Parathyroid adenoma (tissue), 2 donors: ENCODE measurements at regions not wholly inside any gene's neighbourhood (a gene's known extent, or its start where the extent isn't known, plus 50 kb on each side); places are given as distances from the start of the nearest gene placed in this dataset.

ENCODE experiments used
- H2AFZ ChIP-seq: fragments of 300-600 bp; sonication (generic); one replicate; pipeline ENCODE4 v1.7.0; 2017; ENCODE audit warnings: antibody characterized with exemption, mild to moderate bottlenecking
- H3K27ac ChIP-seq: fragments of 300-600 bp; sonication (generic); one replicate; pipeline ENCODE4 v1.7.0; 2017
- H3K27me3 ChIP-seq: fragments of 300-600 bp; sonication (generic); one replicate; pipeline ENCODE4 v1.7.0; 2017; ENCODE audit warnings: low read length; ENCODE audit not compliant: control insufficient read depth, insufficient read depth
- H3K36me3 ChIP-seq: fragments of 300-600 bp; sonication (generic); one replicate; pipeline ENCODE4 v1.7.0; 2017; ENCODE audit warnings: low read length; ENCODE audit not compliant: control insufficient read depth, insufficient read depth
- H3K4me1 ChIP-seq: fragments of 300-600 bp; sonication (generic); one replicate; pipeline ENCODE4 v1.7.0; 2017; ENCODE audit warnings: control low read depth
- H3K4me2 ChIP-seq: fragments of 300-600 bp; sonication (generic); one replicate; pipeline ENCODE4 v1.7.0; 2017; ENCODE audit warnings: low read length
- H3K4me3 ChIP-seq: fragments of 300-600 bp; sonication (generic); one replicate; pipeline ENCODE4 v1.7.0; 2017; ENCODE audit warnings: low read depth, low read length
- H3K79me2 ChIP-seq: fragments of 300-600 bp; sonication (generic); one replicate; pipeline ENCODE4 v1.7.0; 2017; ENCODE audit warnings: control low read depth
- H3K9ac ChIP-seq: fragments of 300-600 bp; sonication (generic); one replicate; pipeline ENCODE4 v1.7.0; 2017; ENCODE audit warnings: mild to moderate bottlenecking
- H3K9me3 ChIP-seq: fragments of 300-600 bp; sonication (generic); one replicate; pipeline ENCODE4 v1.7.0; 2017; ENCODE audit warnings: low read length; ENCODE audit not compliant: control insufficient read depth
- TF ChIP-seq, protein P1 (sequence below): fragments of 300-600 bp; sonication (generic); IDR thresholded peaks from one replicate; pipeline ENCODE4 v1.7.0; 2017; ENCODE audit warnings: antibody characterized with exemption, mild to moderate bottlenecking
- donor health status: primary hyperparathyroidism.

DNA sequence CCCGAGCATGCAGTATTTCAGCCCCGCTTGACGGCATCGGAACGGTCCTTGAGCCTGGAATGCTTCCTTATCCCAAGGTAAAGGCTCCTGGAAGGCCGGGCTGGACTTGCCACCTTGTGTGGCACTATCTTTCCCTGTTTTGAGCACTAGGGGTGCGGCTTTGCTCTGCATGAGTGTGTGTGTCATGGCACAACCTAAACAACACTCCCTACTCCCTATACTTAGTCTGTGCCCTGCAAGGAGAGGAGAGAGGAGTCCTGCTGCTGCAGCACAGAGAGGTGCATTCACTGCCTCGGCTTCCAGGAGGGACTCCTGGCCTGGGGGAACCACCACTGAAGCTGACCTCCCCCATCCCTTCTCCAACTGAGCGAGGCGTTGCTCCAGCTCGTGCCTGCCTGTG lies 60.4 kb upstream of the BACE2 start:
- H3K9me3 ChIP-seq: no peaks in the 10 kb centered on the region
- H3K9ac ChIP-seq: no peak overlapping the region
- H3K4me3 ChIP-seq: no peak overlapping the region
- no peaks in the 10 kb centered on the region for H3K36me3 ChIP-seq
- no peak overlapping the region for H2AFZ ChIP-seq
- no peak overlapping the region for H3K27ac ChIP-seq
- H3K27me3 ChIP-seq: no peaks in the 10 kb centered on the region
- no peaks in the 10 kb centered on the region for H3K79me2 ChIP-seq
- H3K4me2 ChIP-seq: no peak overlapping the region
- peaks cover 3% of the 10 kb centered on the region for H3K4me1 ChIP-seq
- TF ChIP-seq, protein P1, sequence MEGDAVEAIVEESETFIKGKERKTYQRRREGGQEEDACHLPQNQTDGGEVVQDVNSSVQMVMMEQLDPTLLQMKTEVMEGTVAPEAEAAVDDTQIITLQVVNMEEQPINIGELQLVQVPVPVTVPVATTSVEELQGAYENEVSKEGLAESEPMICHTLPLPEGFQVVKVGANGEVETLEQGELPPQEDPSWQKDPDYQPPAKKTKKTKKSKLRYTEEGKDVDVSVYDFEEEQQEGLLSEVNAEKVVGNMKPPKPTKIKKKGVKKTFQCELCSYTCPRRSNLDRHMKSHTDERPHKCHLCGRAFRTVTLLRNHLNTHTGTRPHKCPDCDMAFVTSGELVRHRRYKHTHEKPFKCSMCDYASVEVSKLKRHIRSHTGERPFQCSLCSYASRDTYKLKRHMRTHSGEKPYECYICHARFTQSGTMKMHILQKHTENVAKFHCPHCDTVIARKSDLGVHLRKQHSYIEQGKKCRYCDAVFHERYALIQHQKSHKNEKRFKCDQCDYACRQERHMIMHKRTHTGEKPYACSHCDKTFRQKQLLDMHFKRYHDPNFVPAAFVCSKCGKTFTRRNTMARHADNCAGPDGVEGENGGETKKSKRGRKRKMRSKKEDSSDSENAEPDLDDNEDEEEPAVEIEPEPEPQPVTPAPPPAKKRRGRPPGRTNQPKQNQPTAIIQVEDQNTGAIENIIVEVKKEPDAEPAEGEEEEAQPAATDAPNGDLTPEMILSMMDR: no peak

DNA sequence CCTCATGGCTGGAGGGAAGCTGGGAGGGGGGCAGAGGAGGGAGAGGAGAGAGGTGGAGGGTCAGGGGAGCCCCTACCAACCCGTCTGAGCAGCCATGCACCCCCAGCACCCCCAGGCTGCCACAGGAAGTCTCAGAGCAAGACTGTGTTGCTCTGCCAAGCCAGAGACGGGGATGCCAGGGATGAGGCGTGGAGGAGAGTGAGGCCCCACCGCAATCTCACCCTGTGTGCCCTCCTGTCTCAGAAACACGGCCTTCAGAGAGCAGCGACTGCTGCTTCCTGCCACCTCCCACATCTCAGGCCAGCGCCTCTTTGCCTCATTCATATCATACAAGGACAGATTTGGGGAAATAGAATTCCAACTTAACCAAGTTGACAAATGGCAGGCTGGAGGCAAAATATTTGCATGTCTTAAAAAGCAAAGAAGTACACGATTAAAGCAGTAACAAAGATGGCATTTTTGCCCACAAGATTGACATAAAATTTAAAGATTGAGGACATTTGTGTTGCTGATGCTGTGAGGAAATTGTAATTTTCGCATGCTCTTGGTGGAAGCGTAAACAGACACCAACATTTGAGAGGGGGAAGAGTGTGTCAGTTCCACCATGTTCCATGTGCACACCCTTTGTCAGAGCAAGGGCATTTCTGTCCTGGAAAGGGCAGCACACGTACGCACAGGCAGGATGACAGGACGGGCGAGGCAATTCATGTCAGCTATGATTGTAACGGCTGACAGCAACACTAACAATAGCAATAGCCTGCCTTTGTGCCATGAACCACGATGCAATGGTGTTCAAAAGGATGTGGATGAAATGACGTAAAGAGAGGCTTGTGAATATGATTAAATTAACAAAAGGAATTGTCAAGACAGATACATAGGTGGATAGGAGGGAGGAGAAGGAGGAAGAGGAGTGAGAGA lies 59.0 kb upstream of the BACE2 start:
- Histone ChIP-seq H3K36me3 (no peaks in the 10 kb centered on the region), H3K27me3 (no peaks in the 10 kb centered on the region), H3K4me3 (no peak overlapping the region), H3K4me2 (no peak overlapping the region), H3K9ac (no peak overlapping the region), H3K27ac (no peak overlapping the region), H2AFZ (no peak overlapping the region), H3K4me1 (peaks cover 6% of the 10 kb centered on the region), H3K79me2 (no peaks in the 10 kb centered on the region), H3K9me3 (no peaks in the 10 kb centered on the region)
- TF ChIP-seq, protein P1: no peak

DNA sequence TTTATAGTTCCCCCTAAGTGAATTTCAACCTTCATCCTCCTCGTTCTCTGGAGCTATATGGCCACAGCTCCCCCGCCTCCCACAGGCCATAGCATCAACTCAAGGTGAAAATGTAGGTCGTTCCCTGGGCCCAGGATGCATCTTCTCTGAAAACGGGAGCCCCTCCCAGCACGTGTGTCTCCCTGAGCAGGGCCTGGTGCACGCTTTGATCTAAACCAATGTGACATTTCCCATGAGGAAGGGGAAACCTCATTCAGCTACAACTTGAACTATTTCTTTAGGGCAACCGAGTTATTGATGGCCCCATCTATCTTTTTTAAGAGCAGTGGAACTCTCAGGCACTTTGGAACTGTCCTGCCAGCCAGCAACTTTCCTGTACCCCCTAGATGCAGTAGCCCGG lies 57.8 kb upstream of the BACE2 start:
- Histone ChIP-seq H3K27me3 (no peaks in the 10 kb centered on the region), H3K79me2 (no peaks in the 10 kb centered on the region)

DNA sequence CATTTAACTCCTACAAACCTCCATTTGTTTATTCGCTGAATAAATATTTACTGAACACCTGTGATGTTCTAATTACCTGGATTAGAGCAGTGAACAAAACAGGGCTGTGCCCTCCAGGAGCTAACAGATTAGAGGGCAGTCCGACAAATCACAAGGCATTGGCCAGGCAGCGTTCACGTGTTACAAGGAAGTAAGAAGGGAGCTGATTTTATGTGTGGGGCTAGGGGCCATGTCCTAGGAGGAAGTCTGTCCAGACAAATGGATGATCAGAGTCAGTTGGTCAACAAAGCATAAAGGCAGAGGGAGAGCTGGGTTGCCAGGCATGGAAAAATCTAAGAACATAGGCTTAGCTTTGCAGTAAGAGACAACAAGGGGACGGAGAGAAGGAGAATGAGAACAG lies 57.3 kb upstream of the BACE2 start:
- Histone ChIP-seq H3K4me2 (no peak overlapping the region), H3K9me3 (no peaks in the 10 kb centered on the region), H2AFZ (no peak overlapping the region), H3K27me3 (no peaks in the 10 kb centered on the region), H3K9ac (no peak overlapping the region), H3K4me1 (peaks cover 6% of the 10 kb centered on the region), H3K4me3 (no peak overlapping the region), H3K79me2 (no peaks in the 10 kb centered on the region), H3K27ac (no peak overlapping the region), H3K36me3 (no peaks in the 10 kb centered on the region)
- TF ChIP-seq, protein P1: no peak

More for the DNA sequence above, 57.8 kb upstream of the BACE2 start:
- Histone ChIP-seq H3K4me2 (no peak overlapping the region), H3K9ac (no peak overlapping the region), H3K36me3 (no peaks in the 10 kb centered on the region), H3K27ac (no peak overlapping the region), H3K9me3 (no peaks in the 10 kb centered on the region), H2AFZ (no peak overlapping the region), H3K4me1 (peaks cover 6% of the 10 kb centered on the region), H3K4me3 (no peak overlapping the region)
- TF ChIP-seq, protein P1: no peak

DNA sequence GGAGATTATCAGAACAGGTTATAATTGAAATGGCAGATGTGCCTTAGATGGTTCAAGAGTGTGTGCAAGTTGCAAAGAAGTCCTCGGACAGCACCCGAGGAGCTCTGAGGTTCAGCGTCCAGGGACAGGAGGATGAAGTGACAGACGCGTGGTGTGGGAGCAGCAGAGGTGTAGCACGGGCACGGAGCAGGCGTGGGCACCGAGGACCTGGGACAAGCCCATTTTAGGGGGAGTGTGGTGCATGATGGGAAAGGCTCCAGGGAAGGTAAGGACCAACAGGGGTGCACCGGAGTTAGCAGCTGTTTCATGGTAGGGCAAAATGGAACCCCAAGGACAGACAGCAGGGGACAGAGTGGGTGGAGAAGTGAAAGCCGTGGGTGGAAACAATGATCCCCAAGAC lies 56.3 kb upstream of the BACE2 start:
- H3K4me1 ChIP-seq: peaks cover 6% of the 10 kb centered on the region
- no peak overlapping the region for H3K4me2 ChIP-seq
- TF ChIP-seq, protein P1: no peak
- H3K27ac ChIP-seq: no peak overlapping the region
- H3K9me3 ChIP-seq: no peaks in the 10 kb centered on the region
- no peaks in the 10 kb centered on the region for H3K79me2 ChIP-seq
- no peak overlapping the region for H3K4me3 ChIP-seq
- H3K36me3 ChIP-seq: no peaks in the 10 kb centered on the region
- H3K27me3 ChIP-seq: no peaks in the 10 kb centered on the region
- H3K9ac ChIP-seq: no peak overlapping the region
- H2AFZ ChIP-seq: no peak overlapping the region
